ACC112 (cell line): ENCODE measurements at regions not wholly inside any gene's neighbourhood (a gene's known extent, or its start where the extent isn't known, plus 50 kb on each side); places are given as distances from the start of the nearest gene placed in this dataset.

Experiments used
- H2AFZ ChIP-seq: fragments of 200-600 bp; sonication (generic); one replicate; pipeline ENCODE4 v1.6.0; 2017; ENCODE audit warnings: antibody characterized with exemption, low read length; ENCODE audit not compliant: unreplicated experiment
- H3K27ac ChIP-seq: fragments of 200-600 bp; sonication (generic); 2 replicates; pipeline ENCODE4 v1.5.1; 2014; ENCODE audit warnings: low read depth, mild to moderate bottlenecking, antibody characterized with exemption, low read length, moderate library complexity
- H3K27me3 ChIP-seq: fragments of 200-600 bp; sonication (generic); 2 replicates; pipeline ENCODE4 v1.6.1; 2014; ENCODE audit warnings: mild to moderate bottlenecking, antibody characterized with exemption, low read length, moderate library complexity, mixed read lengths; ENCODE audit not compliant: insufficient read depth
- H3K36me3 ChIP-seq: fragments of 200-600 bp; sonication (generic); 2 replicates; pipeline ENCODE4 v1.6.1; 2016; ENCODE audit warnings: mild to moderate bottlenecking, antibody characterized with exemption, low read length, moderate library complexity, mixed read lengths; ENCODE audit not compliant: insufficient read depth
- H3K4me1 ChIP-seq: fragments of 200-600 bp; sonication (generic); one replicate; pipeline ENCODE4 v1.6.1; 2016; ENCODE audit warnings: low read length, mixed read lengths; ENCODE audit not compliant: insufficient read depth, unreplicated experiment, control insufficient read depth
- H3K4me3 ChIP-seq: fragments of 200-600 bp; sonication (generic); 2 replicates; pipeline ENCODE4 v1.5.1; 2014; ENCODE audit warnings: mild to moderate bottlenecking, low read depth, low read length
- H3K79me2 ChIP-seq: fragments of 200-600 bp; sonication (generic); one replicate; pipeline ENCODE4 v1.6.0; 2016; ENCODE audit warnings: low read length; ENCODE audit not compliant: control insufficient read depth, unreplicated experiment, insufficient read depth

- Histone ChIP-seq H3K4me1 (peaks cover 25% of the 10 kb centered on the region), H2AFZ (no peak overlapping the region), H3K36me3 (no peaks in the 10 kb centered on the region), H3K4me3 (no peak overlapping the region), H3K79me2 (no peaks in the 10 kb centered on the region), H3K27me3 (no peaks in the 10 kb centered on the region), H3K27ac (no peak overlapping the region)
Observed at GRCh38 chr7:15747712-15748111, 61.2 kb upstream of the MEOX2 start.

- H3K36me3 ChIP-seq, result no peaks in the 10 kb centered on the region
- no peaks in the 10 kb centered on the region for H3K27me3 ChIP-seq
- H3K4me3 ChIP-seq, result no peak overlapping the region
- H3K4me1 ChIP-seq, result peaks cover 25% of the 10 kb centered on the region
- H3K27ac ChIP-seq, result no peak overlapping the region
- no peaks in the 10 kb centered on the region for H3K79me2 ChIP-seq
- H2AFZ ChIP-seq, result no peak overlapping the region
Observed at GRCh38 chr7:15747301-15747700, 60.8 kb upstream of the MEOX2 start.

- Histone ChIP-seq H3K27ac (no peak overlapping the region), H2AFZ (no peak overlapping the region), H3K4me3 (no peak overlapping the region), H3K36me3 (no peaks in the 10 kb centered on the region), H3K27me3 (no peaks in the 10 kb centered on the region), H3K79me2 (no peaks in the 10 kb centered on the region), H3K4me1 (no peaks in the 10 kb centered on the region)
Observed at GRCh38 chr7:15743926-15744480, 57.5 kb upstream of the MEOX2 start.

- Histone ChIP-seq H3K4me3 (no peak overlapping the region), H2AFZ (no peak overlapping the region), H3K79me2 (no peaks in the 10 kb centered on the region), H3K4me1 (no peaks in the 10 kb centered on the region), H3K36me3 (no peaks in the 10 kb centered on the region), H3K27me3 (no peaks in the 10 kb centered on the region), H3K27ac (no peak overlapping the region)
Observed at GRCh38 chr7:15737601-15738000, 51.1 kb upstream of the MEOX2 start.
